IMR-90 (cell line): ENCODE measurements at regions not wholly inside any gene's neighbourhood (a gene's known extent, or its start where the extent isn't known, plus 50 kb on each side); places are given as distances from the start of the nearest gene placed in this dataset.

ENCODE experiments used
- CEBPB ChIP-seq: IDR thresholded peaks from 2 replicates; pipeline ENCODE4 v1.6.1; 2012; ENCODE audit warnings: low read depth, low read length, improper control_type of control experiment
- POLR2A ChIP-seq: IDR thresholded peaks from 2 replicates; pipeline ENCODE4 v1.6.1; 2012; ENCODE audit warnings: mild to moderate bottlenecking, low read depth, low read length

DNA sequence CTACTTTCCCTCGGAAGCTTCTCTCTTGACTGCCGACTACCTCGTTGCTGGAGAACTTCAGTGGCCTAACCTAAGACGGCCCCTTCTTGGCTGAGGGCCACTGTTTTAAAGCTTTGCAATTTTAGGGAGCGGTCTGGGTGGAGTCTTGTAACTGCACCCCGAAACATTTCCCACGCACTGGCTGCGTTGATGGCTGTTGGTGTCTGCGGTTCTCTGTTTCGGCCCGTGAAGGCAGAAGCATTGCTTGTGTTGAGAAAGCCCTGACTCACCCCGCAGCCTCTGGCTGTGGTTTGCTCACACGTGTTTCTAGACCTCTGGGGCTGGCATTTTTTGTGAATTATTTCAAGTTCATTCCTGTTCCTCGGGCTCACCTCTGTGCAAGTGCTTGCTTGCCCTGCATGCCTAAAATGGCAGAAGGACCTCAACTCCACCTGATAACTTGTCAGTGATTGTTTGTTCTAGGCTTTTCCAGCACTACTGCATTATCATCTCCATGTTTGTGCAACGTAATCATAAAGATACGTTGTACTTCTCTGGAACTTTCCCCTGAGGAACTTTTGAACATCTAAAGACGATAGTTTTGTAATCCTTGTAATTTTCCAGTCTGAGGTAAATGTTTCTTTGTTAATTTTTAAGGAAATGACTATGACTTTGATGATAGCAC lies 94.2 kb upstream of the DLX2 start:
- TF ChIP-seq POLR2A (no peak), CEBPB (peak; percentile 60; the same call in 1 of the 2 replicates)
